ENCODE measurements at regions not wholly inside any gene's neighbourhood (a gene's known extent, or its start where the extent isn't known, plus 50 kb on each side); places are given as distances from the start of the nearest gene placed in this dataset.

DNA sequence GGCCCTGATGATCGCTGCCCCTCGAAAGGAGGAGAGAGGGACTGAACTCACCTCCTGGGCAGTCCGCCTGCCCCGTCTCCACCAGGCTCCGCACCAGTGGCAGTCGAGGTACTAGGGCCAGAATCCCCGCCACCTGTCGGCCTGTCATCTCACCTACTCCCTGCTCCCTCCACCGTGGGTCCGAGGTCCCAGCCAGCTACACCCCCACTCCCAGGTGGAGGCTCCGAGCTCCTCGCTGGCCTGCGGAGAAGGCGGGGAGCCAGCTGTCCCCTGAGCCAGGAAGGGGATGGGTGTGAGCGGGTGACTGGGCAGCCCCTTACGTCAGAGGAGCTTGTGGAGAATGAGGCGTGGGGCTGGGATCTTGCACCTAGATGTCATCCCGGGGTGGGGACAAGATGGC lies 1066.5 kb upstream of the MANEA start:
- TF ChIP-seq EGR1 (IDR thresholded peaks at IDR 0.05) = no peak
- TF ChIP-seq YY1 (IDR thresholded peaks at IDR 0.05; ENCODE audit: low read depth) = no peak
- TF ChIP-seq, protein P1, sequence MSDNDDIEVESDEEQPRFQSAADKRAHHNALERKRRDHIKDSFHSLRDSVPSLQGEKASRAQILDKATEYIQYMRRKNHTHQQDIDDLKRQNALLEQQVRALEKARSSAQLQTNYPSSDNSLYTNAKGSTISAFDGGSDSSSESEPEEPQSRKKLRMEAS (IDR thresholded peaks at IDR 0.05) = no peak
- no peak for TF ChIP-seq CEBPB (IDR thresholded peaks at IDR 0.05)
- no peak for TF ChIP-seq TEAD4 (IDR thresholded peaks at IDR 0.05)
- no peak for TF ChIP-seq CREB1 (IDR thresholded peaks at IDR 0.05; ENCODE audit: low read depth)
- no peak for TF ChIP-seq ZBTB7A (IDR thresholded peaks at IDR 0.05; ENCODE audit: low read depth)
- TF ChIP-seq, protein P2, sequence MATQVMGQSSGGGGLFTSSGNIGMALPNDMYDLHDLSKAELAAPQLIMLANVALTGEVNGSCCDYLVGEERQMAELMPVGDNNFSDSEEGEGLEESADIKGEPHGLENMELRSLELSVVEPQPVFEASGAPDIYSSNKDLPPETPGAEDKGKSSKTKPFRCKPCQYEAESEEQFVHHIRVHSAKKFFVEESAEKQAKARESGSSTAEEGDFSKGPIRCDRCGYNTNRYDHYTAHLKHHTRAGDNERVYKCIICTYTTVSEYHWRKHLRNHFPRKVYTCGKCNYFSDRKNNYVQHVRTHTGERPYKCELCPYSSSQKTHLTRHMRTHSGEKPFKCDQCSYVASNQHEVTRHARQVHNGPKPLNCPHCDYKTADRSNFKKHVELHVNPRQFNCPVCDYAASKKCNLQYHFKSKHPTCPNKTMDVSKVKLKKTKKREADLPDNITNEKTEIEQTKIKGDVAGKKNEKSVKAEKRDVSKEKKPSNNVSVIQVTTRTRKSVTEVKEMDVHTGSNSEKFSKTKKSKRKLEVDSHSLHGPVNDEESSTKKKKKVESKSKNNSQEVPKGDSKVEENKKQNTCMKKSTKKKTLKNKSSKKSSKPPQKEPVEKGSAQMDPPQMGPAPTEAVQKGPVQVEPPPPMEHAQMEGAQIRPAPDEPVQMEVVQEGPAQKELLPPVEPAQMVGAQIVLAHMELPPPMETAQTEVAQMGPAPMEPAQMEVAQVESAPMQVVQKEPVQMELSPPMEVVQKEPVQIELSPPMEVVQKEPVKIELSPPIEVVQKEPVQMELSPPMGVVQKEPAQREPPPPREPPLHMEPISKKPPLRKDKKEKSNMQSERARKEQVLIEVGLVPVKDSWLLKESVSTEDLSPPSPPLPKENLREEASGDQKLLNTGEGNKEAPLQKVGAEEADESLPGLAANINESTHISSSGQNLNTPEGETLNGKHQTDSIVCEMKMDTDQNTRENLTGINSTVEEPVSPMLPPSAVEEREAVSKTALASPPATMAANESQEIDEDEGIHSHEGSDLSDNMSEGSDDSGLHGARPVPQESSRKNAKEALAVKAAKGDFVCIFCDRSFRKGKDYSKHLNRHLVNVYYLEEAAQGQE (IDR thresholded peaks at IDR 0.05; ENCODE audit: low read depth) = no peak
- TF ChIP-seq TAF1 (IDR thresholded peaks at IDR 0.05; ENCODE audit: low read depth) = no peak
- TF ChIP-seq FOXM1 (IDR thresholded peaks at IDR 0.05; ENCODE audit: borderline replicate concordance, low read depth) = no peak
- TF ChIP-seq TCF12 (IDR thresholded peaks at IDR 0.05; ENCODE audit: low read depth) = no peak
- TF ChIP-seq EP300 (IDR thresholded peaks at IDR 0.05; ENCODE audit: borderline replicate concordance) = no peak
- no peak for TF ChIP-seq RAD21 (IDR thresholded peaks at IDR 0.05; ENCODE audit: low read depth)
- TF ChIP-seq, protein P3, sequence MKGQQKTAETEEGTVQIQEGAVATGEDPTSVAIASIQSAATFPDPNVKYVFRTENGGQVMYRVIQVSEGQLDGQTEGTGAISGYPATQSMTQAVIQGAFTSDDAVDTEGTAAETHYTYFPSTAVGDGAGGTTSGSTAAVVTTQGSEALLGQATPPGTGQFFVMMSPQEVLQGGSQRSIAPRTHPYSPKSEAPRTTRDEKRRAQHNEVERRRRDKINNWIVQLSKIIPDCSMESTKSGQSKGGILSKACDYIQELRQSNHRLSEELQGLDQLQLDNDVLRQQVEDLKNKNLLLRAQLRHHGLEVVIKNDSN (IDR thresholded peaks at IDR 0.05) = no peak
